DOHH2 (cell line): ENCODE measurements at regions not wholly inside any gene's neighbourhood (a gene's known extent, or its start where the extent isn't known, plus 50 kb on each side); places are given as distances from the start of the nearest gene placed in this dataset.

Experiments
- EZH2phosphoT487 ChIP-seq: fragments of 200-600 bp; sonication (generic); IDR thresholded peaks from 2 replicates; pipeline ENCODE4 v1.6.1; 2017; ENCODE audit warnings: borderline replicate concordance, mild to moderate bottlenecking, antibody characterized with exemption, low read length, moderate library complexity, mixed read lengths
- TF ChIP-seq, protein P1 (sequence below): fragments of 200-600 bp; sonication (generic); IDR thresholded peaks from one replicate; pipeline ENCODE4 v1.5.1; 2014; ENCODE audit warnings: antibody characterized with exemption, mild to moderate bottlenecking, low read depth, low read length; ENCODE audit not compliant: poor library complexity, severe bottlenecking

DNA sequence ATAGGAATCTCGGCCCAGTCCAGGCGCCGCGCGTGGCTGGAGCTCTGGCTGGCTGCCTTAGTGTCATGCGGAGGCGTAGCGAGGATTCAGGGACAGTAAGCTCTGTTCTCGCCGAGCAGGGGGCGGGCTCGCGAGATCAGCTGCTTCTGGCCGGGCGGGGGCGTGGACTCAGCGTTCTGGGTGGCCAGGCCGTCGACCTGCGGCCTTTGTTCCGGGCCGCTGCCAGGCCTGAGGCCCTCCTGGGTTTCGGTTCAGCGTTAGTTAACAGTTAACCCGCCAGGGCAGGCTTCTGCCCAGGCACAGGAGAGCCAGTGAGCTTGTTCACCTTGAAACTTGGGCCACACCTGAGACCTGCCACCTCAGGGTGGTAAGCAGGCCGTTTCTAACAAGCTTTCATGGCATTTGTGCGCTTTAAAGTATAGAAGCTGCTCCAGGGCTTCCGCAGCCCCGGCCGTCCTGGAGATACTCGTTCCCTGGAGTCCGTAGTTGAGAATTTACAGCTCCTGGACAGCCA lies 332.2 kb upstream of the SGCG start:
- TF ChIP-seq, protein P1, sequence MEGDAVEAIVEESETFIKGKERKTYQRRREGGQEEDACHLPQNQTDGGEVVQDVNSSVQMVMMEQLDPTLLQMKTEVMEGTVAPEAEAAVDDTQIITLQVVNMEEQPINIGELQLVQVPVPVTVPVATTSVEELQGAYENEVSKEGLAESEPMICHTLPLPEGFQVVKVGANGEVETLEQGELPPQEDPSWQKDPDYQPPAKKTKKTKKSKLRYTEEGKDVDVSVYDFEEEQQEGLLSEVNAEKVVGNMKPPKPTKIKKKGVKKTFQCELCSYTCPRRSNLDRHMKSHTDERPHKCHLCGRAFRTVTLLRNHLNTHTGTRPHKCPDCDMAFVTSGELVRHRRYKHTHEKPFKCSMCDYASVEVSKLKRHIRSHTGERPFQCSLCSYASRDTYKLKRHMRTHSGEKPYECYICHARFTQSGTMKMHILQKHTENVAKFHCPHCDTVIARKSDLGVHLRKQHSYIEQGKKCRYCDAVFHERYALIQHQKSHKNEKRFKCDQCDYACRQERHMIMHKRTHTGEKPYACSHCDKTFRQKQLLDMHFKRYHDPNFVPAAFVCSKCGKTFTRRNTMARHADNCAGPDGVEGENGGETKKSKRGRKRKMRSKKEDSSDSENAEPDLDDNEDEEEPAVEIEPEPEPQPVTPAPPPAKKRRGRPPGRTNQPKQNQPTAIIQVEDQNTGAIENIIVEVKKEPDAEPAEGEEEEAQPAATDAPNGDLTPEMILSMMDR, result no peak
- TF ChIP-seq EZH2phosphoT487, result no peak
